Esophagus muscularis mucosa (tissue), 3 donors: ENCODE measurements at regions not wholly inside any gene's neighbourhood (a gene's known extent, or its start where the extent isn't known, plus 50 kb on each side); places are given as distances from the start of the nearest gene placed in this dataset.
A peak's percentile ranks its signal among the peaks of the same experiment; 100 is the strongest.

ENCODE experiments used
- POLR2A ChIP-seq: fragments of 450-650 bp; IDR thresholded peaks from one replicate; pipeline ENCODE4 v1.6.1; 2017; ENCODE audit warnings: antibody characterized with exemption, moderate library complexity, mild to moderate bottlenecking, low read depth
- POLR2AphosphoS5 ChIP-seq, 2 donors: sonication (generic); formaldehyde crosslinking; IDR thresholded peaks; one replicate each; pipeline ENCODE4 v1.6.1; 2017; ENCODE audit warnings: antibody characterized with exemption in 2 of 2
- TF ChIP-seq, protein P1 (sequence below), 3 experiments: fragments of 200-600 bp in 2 of 3; fragments of 450-650 bp in 1 of 3; sonication (generic) in 2 of 3; IDR thresholded peaks; one replicate each; pipeline ENCODE4 v1.5.1; 2017 to 2019; ENCODE audit warnings: antibody characterized with exemption in 3 of 3, mild to moderate bottlenecking in 2 of 3, moderate library complexity in 1 of 3

DNA sequence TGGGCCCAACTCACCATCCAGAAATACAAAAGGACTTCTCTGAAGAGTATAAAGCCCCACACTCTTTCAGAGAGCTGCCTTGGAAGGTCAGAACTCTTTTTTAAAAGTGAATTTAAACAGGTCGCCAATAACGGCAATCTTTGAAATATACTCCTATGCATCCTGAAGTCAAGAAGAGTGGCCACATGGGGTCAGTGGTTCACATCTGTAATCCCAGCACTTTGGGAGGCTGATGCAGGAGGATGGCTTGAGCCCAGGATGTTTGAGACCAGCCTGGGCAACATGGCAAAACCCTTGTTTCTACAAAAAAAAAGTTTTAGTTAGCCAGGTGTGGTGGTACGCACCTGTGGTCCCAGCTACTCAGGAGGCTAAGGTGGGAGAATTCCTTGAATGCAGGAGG is 68.1 kb upstream of the FZD7 start:
- TF ChIP-seq, protein P1, sequence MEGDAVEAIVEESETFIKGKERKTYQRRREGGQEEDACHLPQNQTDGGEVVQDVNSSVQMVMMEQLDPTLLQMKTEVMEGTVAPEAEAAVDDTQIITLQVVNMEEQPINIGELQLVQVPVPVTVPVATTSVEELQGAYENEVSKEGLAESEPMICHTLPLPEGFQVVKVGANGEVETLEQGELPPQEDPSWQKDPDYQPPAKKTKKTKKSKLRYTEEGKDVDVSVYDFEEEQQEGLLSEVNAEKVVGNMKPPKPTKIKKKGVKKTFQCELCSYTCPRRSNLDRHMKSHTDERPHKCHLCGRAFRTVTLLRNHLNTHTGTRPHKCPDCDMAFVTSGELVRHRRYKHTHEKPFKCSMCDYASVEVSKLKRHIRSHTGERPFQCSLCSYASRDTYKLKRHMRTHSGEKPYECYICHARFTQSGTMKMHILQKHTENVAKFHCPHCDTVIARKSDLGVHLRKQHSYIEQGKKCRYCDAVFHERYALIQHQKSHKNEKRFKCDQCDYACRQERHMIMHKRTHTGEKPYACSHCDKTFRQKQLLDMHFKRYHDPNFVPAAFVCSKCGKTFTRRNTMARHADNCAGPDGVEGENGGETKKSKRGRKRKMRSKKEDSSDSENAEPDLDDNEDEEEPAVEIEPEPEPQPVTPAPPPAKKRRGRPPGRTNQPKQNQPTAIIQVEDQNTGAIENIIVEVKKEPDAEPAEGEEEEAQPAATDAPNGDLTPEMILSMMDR (IDR thresholded peaks at IDR 0.05): peak in 1 of 3 experiments; percentile 27
- no peak for TF ChIP-seq POLR2AphosphoS5 (IDR thresholded peaks at IDR 0.05)
- no peak for TF ChIP-seq POLR2A
